HEK293T (cell line): ENCODE measurements at regions not wholly inside any gene's neighbourhood (a gene's known extent, or its start where the extent isn't known, plus 50 kb on each side); places are given as distances from the start of the nearest gene placed in this dataset.
"Not testable (repeated sequence)": the region's sequence is repeated elsewhere in the genome, so short reads cannot be mapped to it uniquely, and the experiment has no call there.

ENCODE experiments used
- ARNT ChIP-seq: fragments of 450-650 bp; IDR thresholded peaks from 2 replicates; pipeline ENCODE4 v1.6.1; 2017; ENCODE audit warnings: mild to moderate bottlenecking
- CTBP1 ChIP-seq: fragments of 450-650 bp; IDR thresholded peaks from 2 replicates; pipeline ENCODE4 v1.6.1; 2016; ENCODE audit warnings: borderline replicate concordance
- ELF4 ChIP-seq: fragments of 450-650 bp; IDR thresholded peaks from 2 replicates; pipeline ENCODE4 v1.6.1; 2017; ENCODE audit warnings: antibody characterized with exemption
- FOXA1 ChIP-seq: fragments of 450-650 bp; IDR thresholded peaks from 2 replicates; pipeline ENCODE4 v1.6.1; 2016; ENCODE audit warnings: mild to moderate bottlenecking
- FOXK2 ChIP-seq: fragments of 450-650 bp; IDR thresholded peaks from 2 replicates; pipeline ENCODE4 v1.6.1; 2016; ENCODE audit warnings: mild to moderate bottlenecking
- FOXM1 ChIP-seq: fragments of 450-650 bp; IDR thresholded peaks from 2 replicates; pipeline ENCODE4 v1.6.1; 2017; ENCODE audit warnings: mild to moderate bottlenecking, borderline replicate concordance
- HDGF ChIP-seq: fragments of 450-650 bp; IDR thresholded peaks from 2 replicates; pipeline ENCODE4 v1.6.1; 2017; ENCODE audit warnings: antibody characterized with exemption, borderline replicate concordance
- SP1 ChIP-seq: fragments of 450-650 bp; IDR thresholded peaks from 2 replicates; pipeline ENCODE4 v1.6.1; 2017
- TARDBP ChIP-seq: fragments of 450-650 bp; IDR thresholded peaks from 2 replicates; pipeline ENCODE4 v1.6.1; 2016

GRCh38 chr5:42179843-42180242, 243.4 kb upstream of the GHR start:
- not testable (repeated sequence) for TF ChIP-seq SP1, TARDBP, HDGF, ELF4, FOXK2, ARNT, FOXA1, FOXM1, CTBP1
